HepG2 (cell line): ENCODE measurements at regions not wholly inside any gene's neighbourhood (a gene's known extent, or its start where the extent isn't known, plus 50 kb on each side); places are given as distances from the start of the nearest gene placed in this dataset.
A peak's percentile ranks its signal among the peaks of the same experiment; 100 is the strongest.

ENCODE experiments used
- ATAC-seq: fragments of 200-7000 bp; cut with Tn5 transposase; 3 replicates; pipeline ENCODE4 v1.9.1; 2020; ENCODE audit warnings: mild to moderate bottlenecking, moderate library complexity
- BruUV-seq: library from RNA; stranded (reverse); fragments of 400-500 nt; replicated peaks from 2 replicates; lab custom pipeline; 2021; lab: Mats Ljungman, UMichigan
- CTCF ChIA-PET: fragments of 300-600 bp; formaldehyde crosslinking; extraction: SDS; loops from one replicate; lab custom pipeline; 2021; ENCODE audit warnings: low total read pairs, inconsistent platforms, low intra/inter-chr PET ratio; lab: Yijun Ruan, JAX
- POLR2A ChIA-PET: fragments of 350-600 bp; sonication (Branson Sonifier 250); formaldehyde crosslinking; loops from one replicate; lab custom pipeline; 2020; ENCODE audit warnings: antibody characterized with exemption, inconsistent platforms; lab: Yijun Ruan, JAX
- DNase-seq: peaks from one replicate; pipeline ENCODE4 v3.0.0-alpha.2; 2015; ENCODE audit warnings: low spot score
- FAIRE-seq: peaks from 3 replicates; lab custom pipeline; 2011; peaks lifted over from hg19 to GRCh38; lab: Jason Lieb, UNC
- H2AFZ ChIP-seq: one replicate; pipeline ENCODE4 v1.6.1; 2011; ENCODE audit warnings: low read length, inconsistent platforms
- H3K27ac ChIP-seq: fragments of 300-600 bp; 3 replicates; pipeline ENCODE4 v1.8.0; 2011; ENCODE audit warnings: mixed run types, mild to moderate bottlenecking, mixed read lengths, low read length, inconsistent platforms; ENCODE audit not compliant: insufficient read depth; ENCODE audit errors: extremely low read length
- H3K27me3 ChIP-seq, 2 experiments: fragments of 200-600 bp in 1 of 2; 2 replicates in 1 of 2; 3 replicates in 1 of 2; pipeline versions ENCODE4 v1.6.0 to v1.8.0; 2011; ENCODE audit warnings: low read length in 2 of 2, mild to moderate bottlenecking in 2 of 2, moderate library complexity in 2 of 2, inconsistent platforms in 1 of 2; ENCODE audit not compliant: insufficient read depth in 2 of 2, control insufficient read depth in 1 of 2
- H3K36me3 ChIP-seq, 2 experiments: fragments of 200-600 bp in 1 of 2; replicated peaks in 1 of 2; 2 replicates in 1 of 2; 3 replicates in 1 of 2; pipeline versions ENCODE4 v1.5.1 to v1.8.0; 2011; ENCODE audit warnings: low read length in 2 of 2, inconsistent platforms in 1 of 2; ENCODE audit not compliant: insufficient read depth in 2 of 2, control insufficient read depth in 1 of 2
- H3K4me1 ChIP-seq: 2 replicates; pipeline ENCODE4 v1.5.1; 2012; ENCODE audit warnings: low read length, inconsistent platforms; ENCODE audit not compliant: insufficient read depth
- H3K4me2 ChIP-seq: 2 replicates; pipeline ENCODE4 v1.6.0; 2011; ENCODE audit warnings: low read depth, low read length, inconsistent platforms
- H3K4me3 ChIP-seq, 3 experiments: fragments of 200-600 bp in 1 of 3; sonication (generic), shearing (Covaris generic) in 1 of 3; replicated peaks in 1 of 3; 2 replicates each; pipeline ENCODE4 v1.5.1; 2011 to 2016; ENCODE audit warnings: low read length in 3 of 3, inconsistent platforms in 2 of 3, low read depth in 2 of 3, mild to moderate bottlenecking in 2 of 3, control low read depth in 1 of 3, mixed read lengths in 1 of 3; ENCODE audit not compliant: insufficient read depth in 1 of 3
- H3K79me2 ChIP-seq: one replicate; pipeline ENCODE4 v1.6.1; 2011; ENCODE audit warnings: low read length, inconsistent platforms; ENCODE audit not compliant: insufficient read depth
- H3K9ac ChIP-seq: 2 replicates; pipeline ENCODE4 v1.6.0; 2011; ENCODE audit warnings: mild to moderate bottlenecking, low read depth, low read length, inconsistent platforms; ENCODE audit not compliant: insufficient read depth
- H3K9me3 ChIP-seq: 2 replicates; pipeline ENCODE4 v1.5.1; 2012; ENCODE audit warnings: mild to moderate bottlenecking, low read length
- H4K20me1 ChIP-seq: 2 replicates; pipeline ENCODE4 v1.6.0; 2011; ENCODE audit warnings: inconsistent platforms, mild to moderate bottlenecking, low read length, moderate library complexity; ENCODE audit not compliant: insufficient read depth
- HNF4A ChIP-seq: sonication (generic); formaldehyde crosslinking; IDR thresholded peaks from 2 replicates; pipeline ENCODE4 v1.4.0; 2020; ENCODE audit warnings: missing genetic modification reagents
- HNF4G ChIP-seq, 2 experiments: sonication (generic) in 1 of 2; formaldehyde crosslinking in 1 of 2; IDR thresholded peaks; 2 replicates each; pipeline versions ENCODE4 v1.4.0 to v1.6.1; 2011 to 2020; ENCODE audit warnings: borderline replicate concordance in 2 of 2, low read depth in 2 of 2, mild to moderate bottlenecking in 2 of 2, low read length in 1 of 2, missing genetic modification reagents in 1 of 2, moderate library complexity in 1 of 2
- ISL2 ChIP-seq: sonication (generic); formaldehyde crosslinking; IDR thresholded peaks from 2 replicates; pipeline ENCODE4 v1.5.0; 2020; ENCODE audit warnings: missing genetic modification reagents
- MED13 ChIP-seq: sonication (generic); formaldehyde crosslinking; IDR thresholded peaks from 2 replicates; pipeline ENCODE4 v1.5.0; 2020; ENCODE audit warnings: missing genetic modification reagents
- MIXL1 ChIP-seq: IDR thresholded peaks from 2 replicates; pipeline ENCODE4 v1.6.1; 2016
- PHB2 ChIP-seq: fragments of 450-650 bp; IDR thresholded peaks from 2 replicates; pipeline ENCODE4 v1.6.1; 2018; ENCODE audit not compliant: partially characterized antibody
- PITX1 ChIP-seq: sonication (generic); formaldehyde crosslinking; IDR thresholded peaks from 2 replicates; pipeline ENCODE4 v1.5.1; 2020; ENCODE audit warnings: mild to moderate bottlenecking, missing genetic modification reagents
- POLR2G ChIP-seq: fragments of 200-400 bp; formaldehyde crosslinking; IDR thresholded peaks from 2 replicates; pipeline ENCODE4 v1.6.1; 2018; ENCODE audit warnings: mild to moderate bottlenecking, low read depth, low read length, moderate library complexity
- PRPF4 ChIP-seq: fragments of 200-400 bp; formaldehyde crosslinking; IDR thresholded peaks from 2 replicates; pipeline ENCODE4 v1.6.1; 2016; ENCODE audit warnings: low read length, low read depth; ENCODE audit not compliant: poor library complexity, severe bottlenecking
- XRCC5 ChIP-seq: fragments of 200-400 bp; formaldehyde crosslinking; optimal IDR thresholded peaks from 2 replicates; pipeline ENCODE3; 2017; ENCODE audit warnings: mild to moderate bottlenecking, low read length
- ZBTB7B ChIP-seq: sonication (generic); formaldehyde crosslinking; IDR thresholded peaks from 2 replicates; pipeline ENCODE4 v1.4.0; 2020; ENCODE audit warnings: missing genetic modification reagents
- ZNF101 ChIP-seq: sonication (generic); formaldehyde crosslinking; IDR thresholded peaks from 2 replicates; pipeline ENCODE4 v1.4.0; 2020; ENCODE audit warnings: mild to moderate bottlenecking, low read depth, missing genetic modification reagents, borderline replicate concordance
- ZNF232 ChIP-seq: sonication (generic); formaldehyde crosslinking; IDR thresholded peaks from 2 replicates; pipeline ENCODE4 v1.4.0; 2020; ENCODE audit warnings: missing genetic modification reagents, borderline replicate concordance
- ZNF687 ChIP-seq: sonication (generic); formaldehyde crosslinking; IDR thresholded peaks from 2 replicates; pipeline ENCODE4 v1.5.1; 2020; ENCODE audit warnings: mild to moderate bottlenecking, missing genetic modification reagents, moderate library complexity
- ZNF775 ChIP-seq: sonication (generic); formaldehyde crosslinking; IDR thresholded peaks from 2 replicates; pipeline ENCODE4 v1.4.0; 2020; ENCODE audit warnings: missing genetic modification reagents, mild to moderate bottlenecking, moderate library complexity, borderline replicate concordance
- WGBS: methylation state at CpG from one replicate; pipeline ENCODE4 v1.1.6; 2017; ENCODE audit warnings: low lambda C conversion rate; 5-methylcytosine and 5-hydroxymethylcytosine counted together
- in situ Hi-C: cut with HindIII; loops from 2 replicates; pipeline ENCODE4 v1.10.0; 2017; ENCODE audit warnings: low pct_unique_long_range_greater_than_20kb; ENCODE audit not compliant: extremely low pct_ligation_motif_present
- intact Hi-C: fragments of 100-400 bp; cut with micrococcal nuclease; formaldehyde crosslinking; loops from one replicate; pipeline ENCODE4 v1.10.0; 2022; ENCODE audit not compliant: unreplicated experiment

- Histone ChIP-seq H4K20me1 (no peaks in the 10 kb centered on the region), H3K4me3 (no peak overlapping the region), H3K27me3 (no peaks in the 10 kb centered on the region), H3K79me2 (no peaks in the 10 kb centered on the region), H3K4me2 (no peak overlapping the region), H3K9me3 (peaks cover 5% of the 10 kb centered on the region; the same call in 1 of the 2 replicates), H3K9ac (no peak overlapping the region), H3K4me1 (peaks cover 35% of the 10 kb centered on the region), H3K27ac (no peak overlapping the region), H2AFZ (no peak overlapping the region), H3K36me3 (no peaks in the 10 kb centered on the region)
- DNase-seq (no peak), ATAC-seq (peak; percentile 52), FAIRE-seq (no peak)
- BruUV-seq, result no TSS peak
- WGBS, result 57% methylated on average over 2 of the region's 3 CpGs
- CTCF ChIA-PET, result no interaction called here
- intact Hi-C loops (loop anchor here (5.0 kb wide), 1 partner anchor 753 kb away; no protein-coding TSS in a partner anchor), in situ Hi-C loops (no loop called here)
- POLR2A ChIA-PET, result interaction anchor here (2.0 to 4.5 kb wide), 3 partner anchors 9 to 28 kb away, joined by 5 to 24 read pairs (median 24); no protein-coding TSS in a partner anchor
- no peak for TF ChIP-seq PRPF4
- TF ChIP-seq MED13 (CRISPR knock-in tag), result no peak
- no peak for TF ChIP-seq ZNF232 (CRISPR knock-in tag)
- TF ChIP-seq PHB2, result no peak
These were observed 123.9 kb upstream of the ZMIZ1 start for GRCh38 chr10:78944723-78945312.

GRCh38 chr10:78945838-78946237 lies 122.9 kb upstream of the ZMIZ1 start:
- FAIRE-seq (peak; percentile 70), DNase-seq (peak; percentile 32), ATAC-seq (peak; percentile 88)
- BruUV-seq, result no TSS peak
- Histone ChIP-seq H3K4me2 (peak overlapping the region; percentile 59), H4K20me1 (no peaks in the 10 kb centered on the region), H3K79me2 (no peaks in the 10 kb centered on the region), H3K4me1 (peaks cover 35% of the 10 kb centered on the region), H3K9me3 (peaks cover 5% of the 10 kb centered on the region; the same call in 1 of the 2 replicates), H3K27me3 (no peaks in the 10 kb centered on the region), H3K9ac (no peak overlapping the region), H3K4me3 (peak overlapping the region in 1 of 3 experiments; percentile 7; a peak in 1 of 6 replicates), H2AFZ (no peak overlapping the region), H3K36me3 (no peaks in the 10 kb centered on the region), H3K27ac (no peak overlapping the region)
- CTCF ChIA-PET, result no interaction called here
- POLR2A ChIA-PET, result interaction anchor here (0.7 to 4.5 kb wide), 5 partner anchors 10 to 52 kb away, joined by 3 to 24 read pairs (median 5); no protein-coding TSS in a partner anchor
- intact Hi-C loops (no loop called here), in situ Hi-C loops (no loop called here)
- WGBS, result 18% methylated on average over 4 of the region's 4 CpGs
- TF ChIP-seq MIXL1 (CRISPR knock-in tag) (no peak), ZNF775 (peak; percentile 74), POLR2G (no peak), HNF4G (IDR thresholded peaks at IDR 0.05; ENCODE audit: borderline replicate concordance, low read depth, low read length) (0 out of 2 replicates have a peak, but pooled peaks have one; percentile 31), HNF4G (CRISPR knock-in tag; IDR thresholded peaks at IDR 0.05; ENCODE audit: borderline replicate concordance, low read depth) (no peak), PITX1 (CRISPR knock-in tag) (0 out of 2 replicates have a peak, but pooled peaks have one; percentile 20), ISL2 (CRISPR knock-in tag) (no peak), XRCC5 (no peak), HNF4A (CRISPR knock-in tag) (peak; percentile 77), ZNF687 (CRISPR knock-in tag) (no peak), ZNF101 (CRISPR knock-in tag) (no peak), ZBTB7B (CRISPR knock-in tag) (no peak)
